K562 (cell line): ENCODE measurements at regions not wholly inside any gene's neighbourhood (a gene's known extent, or its start where the extent isn't known, plus 50 kb on each side); places are given as distances from the start of the nearest gene placed in this dataset.

Experiments used
- ATAC-seq: fragments of 200-7000 bp; cut with Tn5 transposase; 3 replicates; pipeline ENCODE4 v1.9.1; 2020; ENCODE audit warnings: moderate library complexity
- BruUV-seq: library from RNA; stranded (reverse); fragments of 400-500 nt; replicated peaks from 2 replicates; lab custom pipeline; 2021; lab: Mats Ljungman, UMichigan
- CTCF ChIA-PET: fragments of 300-600 bp; formaldehyde crosslinking; extraction: SDS; loops from one replicate; lab custom pipeline; 2021; ENCODE audit warnings: low intra/inter-chr PET ratio; lab: Yijun Ruan, JAX
- POLR2A ChIA-PET: fragments of 300-600, 350-650 bp; sonication (Branson Sonifier 250); formaldehyde crosslinking; extraction: SDS; loops from one replicate; lab custom pipeline; 2021; ENCODE audit warnings: antibody characterized with exemption, inconsistent platforms; lab: Yijun Ruan, JAX
- DNase-seq, 4 experiments: peaks; one replicate each; pipeline versions ENCODE4 v3.0.0 to v3.0.0-alpha.2; 2011 to 2018; ENCODE audit warnings: low spot score in 3 of 4, mixed read lengths in 3 of 4; ENCODE audit errors: extremely low read depth in 1 of 4
- FAIRE-seq: peaks from 2 replicates; lab custom pipeline; 2011; peaks lifted over from hg19 to GRCh38; lab: Jason Lieb, UNC
- H2AFZ ChIP-seq: 2 replicates; pipeline ENCODE4 v1.6.0; 2011; ENCODE audit warnings: low read depth, low read length, control low read depth, inconsistent platforms
- H3K27ac ChIP-seq: fragments of 200-600 bp; 3 replicates; pipeline ENCODE4 v1.8.0; 2011; ENCODE audit warnings: low read depth, mild to moderate bottlenecking, control low read depth, inconsistent platforms, low read length, moderate library complexity, mixed read lengths; ENCODE audit errors: extremely low read depth
- H3K27me3 ChIP-seq, 2 experiments: fragments of 300-600 bp in 1 of 2; 2 replicates in 1 of 2; 3 replicates in 1 of 2; pipeline versions ENCODE4 v1.6.0 to v1.8.0; 2011; ENCODE audit warnings: inconsistent platforms in 2 of 2, low read length in 2 of 2, mild to moderate bottlenecking in 1 of 2, mixed read lengths in 1 of 2, moderate library complexity in 1 of 2; ENCODE audit not compliant: control insufficient read depth in 2 of 2, insufficient read depth in 2 of 2
- H3K36me3 ChIP-seq: fragments of 300-600 bp; 3 replicates; pipeline ENCODE4 v1.8.0; 2011; ENCODE audit warnings: mild to moderate bottlenecking, low read length, inconsistent platforms; ENCODE audit not compliant: control insufficient read depth, insufficient read depth
- H3K4me1 ChIP-seq, 2 experiments: fragments of 200-600 bp in 1 of 2; replicated peaks in 1 of 2; 2 replicates in 1 of 2; 3 replicates in 1 of 2; pipeline versions ENCODE4 v1.5.1 to v1.8.0; 2011; ENCODE audit warnings: inconsistent platforms in 2 of 2, low read length in 2 of 2, mild to moderate bottlenecking in 1 of 2, mixed read lengths in 1 of 2, moderate library complexity in 1 of 2; ENCODE audit not compliant: control insufficient read depth in 2 of 2, insufficient read depth in 2 of 2
- H3K4me2 ChIP-seq: 2 replicates; pipeline ENCODE4 v1.6.1; 2011; ENCODE audit warnings: low read length, control low read depth, inconsistent platforms, mixed read lengths; ENCODE audit not compliant: insufficient read depth
- H3K4me3 ChIP-seq: fragments of 200-600 bp; sonication (generic), shearing (Covaris generic); 2 replicates; pipeline ENCODE4 v1.5.1; 2016; ENCODE audit warnings: control low read depth, inconsistent platforms
- H3K79me2 ChIP-seq: fragments of 200-600 bp; 3 replicates; pipeline ENCODE4 v1.8.0; 2011; ENCODE audit warnings: low read length, inconsistent platforms; ENCODE audit not compliant: control insufficient read depth, insufficient read depth
- H3K9ac ChIP-seq, 2 experiments: 2 replicates each; pipeline versions ENCODE4 v1.6.0 to v1.6.1; 2011; ENCODE audit warnings: low read depth in 2 of 2, low read length in 2 of 2, control low read depth in 1 of 2, inconsistent platforms in 1 of 2, mild to moderate bottlenecking in 1 of 2, mixed read lengths in 1 of 2; ENCODE audit not compliant: insufficient read depth in 1 of 2
- H3K9me1 ChIP-seq: one replicate; pipeline ENCODE4 v1.6.0; 2011; ENCODE audit warnings: inconsistent platforms, mild to moderate bottlenecking, low read length, moderate library complexity; ENCODE audit not compliant: control insufficient read depth, insufficient read depth
- H3K9me3 ChIP-seq: replicated peaks from 2 replicates; pipeline ENCODE4 v1.5.1; 2011; ENCODE audit warnings: low read depth, low read length, inconsistent platforms; ENCODE audit not compliant: control insufficient read depth, insufficient read depth
- H4K20me1 ChIP-seq: replicated peaks from 2 replicates; pipeline ENCODE4 v1.6.1; 2011; ENCODE audit warnings: low read length, inconsistent platforms, mixed read lengths; ENCODE audit not compliant: control insufficient read depth, insufficient read depth
- CBX8 ChIP-seq: fragments of 200-600 bp; sonication (generic); IDR thresholded peaks from 2 replicates; pipeline ENCODE4 v1.6.1; 2012; ENCODE audit warnings: borderline replicate concordance, mixed run types, low read depth, mild to moderate bottlenecking, moderate library complexity, mixed read lengths, low read length, control low read depth, inconsistent platforms; ENCODE audit not compliant: poor library complexity, severe bottlenecking; ENCODE audit errors: extremely low read depth
- E2F1 ChIP-seq: sonication (generic); formaldehyde crosslinking; IDR thresholded peaks from 2 replicates; pipeline ENCODE4 v1.8.1; 2023; ENCODE audit warnings: mild to moderate bottlenecking, missing genetic modification reagents, moderate library complexity
- GTF2E2 ChIP-seq: fragments of 200-800 bp; sonication (Bioruptor generic); IDR thresholded peaks from 2 replicates; pipeline ENCODE4 v1.6.1; 2016; ENCODE audit warnings: missing genetic modification characterization, missing compliant biosample characterization
- HDAC6 ChIP-seq: IDR thresholded peaks from 2 replicates; pipeline ENCODE4 v1.6.1; 2012; ENCODE audit warnings: low read depth, mild to moderate bottlenecking, control low read depth, inconsistent platforms, low read length, moderate library complexity
- HIVEP1 ChIP-seq: fragments of 250-450 bp; sonication (Bioruptor Pico); IDR thresholded peaks from 2 replicates; pipeline ENCODE4 v1.4.0; 2020; ENCODE audit warnings: mild to moderate bottlenecking
- IRF1 ChIP-seq: sonication (generic); formaldehyde crosslinking; IDR thresholded peaks from 2 replicates; pipeline ENCODE4 v1.8.0; 2022; ENCODE audit warnings: missing genetic modification reagents, mild to moderate bottlenecking, borderline replicate concordance
- KDM2B ChIP-seq: fragments of 250-450 bp; sonication (Bioruptor Pico); IDR thresholded peaks from 2 replicates; pipeline ENCODE4 v1.8.0; 2021; ENCODE audit warnings: mild to moderate bottlenecking, moderate library complexity
- LEF1 ChIP-seq: fragments of 450-650 bp; IDR thresholded peaks from 2 replicates; pipeline ENCODE4 v1.6.1; 2016; ENCODE audit warnings: mild to moderate bottlenecking
- RHOXF2B ChIP-seq: fragments of 250-450 bp; sonication (Bioruptor Pico); conservative IDR thresholded peaks from 2 replicates; pipeline ENCODE4 v1.5.1; 2021
- SLC30A9 ChIP-seq: fragments of 250-450 bp; sonication (Bioruptor Pico); IDR thresholded peaks from 2 replicates; pipeline ENCODE4 v1.8.0; 2022; ENCODE audit warnings: mild to moderate bottlenecking, moderate library complexity
- SRSF9 ChIP-seq: fragments of 200-400 bp; formaldehyde crosslinking; IDR thresholded peaks from 2 replicates; pipeline ENCODE4 v1.6.1; 2017; ENCODE audit warnings: low read depth, low read length, borderline replicate concordance
- ZNF12 ChIP-seq: sonication (generic); formaldehyde crosslinking; IDR thresholded peaks from 2 replicates; pipeline ENCODE4 v1.4.0; 2020; ENCODE audit warnings: mild to moderate bottlenecking, missing genetic modification reagents
- ZNF263 ChIP-seq: sonication (generic); formaldehyde crosslinking; IDR thresholded peaks from 2 replicates; pipeline ENCODE4 v1.8.0; 2022; ENCODE audit warnings: mild to moderate bottlenecking, missing genetic modification reagents, borderline replicate concordance
- ZNF274 ChIP-seq: IDR thresholded peaks from 2 replicates; pipeline ENCODE4 v1.6.1; 2011; ENCODE audit warnings: low read depth, mild to moderate bottlenecking, low read length, moderate library complexity, borderline replicate concordance
- ZNF707 ChIP-seq: fragments of 250-450 bp; sonication (Bioruptor Pico); conservative IDR thresholded peaks from 2 replicates; pipeline ENCODE4 v1.8.0; 2022; ENCODE audit warnings: inconsistent platforms, mild to moderate bottlenecking, moderate library complexity
- WGBS: fragments of 100-300 bp; shearing (Covaris generic); methylation state at CpG from one replicate; pipeline ENCODE4 v1.1.6; 2016; ENCODE audit warnings: low coverage, mixed read lengths; ENCODE audit not compliant: insufficient coverage; ENCODE audit errors: missing lambda C conversion rate; 5-methylcytosine and 5-hydroxymethylcytosine counted together
- in situ Hi-C: fragments of 300-500 bp; cut with MboI; formaldehyde crosslinking; loops from 4 replicates; pipeline ENCODE4 v1.15.0; 2018; ENCODE audit warnings: inconsistent platforms, mixed read lengths
- intact Hi-C: fragments of 100-400 bp; cut with micrococcal nuclease; formaldehyde crosslinking; loops from 2 replicates; pipeline ENCODE4 v1.14.2; 2022

GRCh38 chr5:111585946-111586345 lies 73.6 kb upstream of the STARD4 start:
- Histone ChIP-seq H3K4me1 (no peaks in the 10 kb centered on the region), H4K20me1 (no peaks in the 10 kb centered on the region), H3K9ac (no peak overlapping the region), H3K9me3 (no peaks in the 10 kb centered on the region), H3K4me2 (no peak overlapping the region), H3K79me2 (no peaks in the 10 kb centered on the region), H3K9me1 (no peaks in the 10 kb centered on the region), H2AFZ (no peak overlapping the region), H3K27ac (no peak overlapping the region), H3K27me3 (no peaks in the 10 kb centered on the region), H3K4me3 (no peak overlapping the region), H3K36me3 (no peaks in the 10 kb centered on the region)
- no peak for TF ChIP-seq HIVEP1 (CRISPR knock-in tag)
- TF ChIP-seq RHOXF2B (CRISPR knock-in tag): no peak
- TF ChIP-seq ZNF12 (CRISPR knock-in tag): no peak
- no peak for TF ChIP-seq ZNF707 (CRISPR knock-in tag)
- ATAC-seq (no peak), DNase-seq (no peak), FAIRE-seq (no peak)
- intact Hi-C loops: no loop called here
- POLR2A ChIA-PET: interaction anchor here (0.6 kb wide), 1 partner anchor 34 kb away, joined by 3 read pairs; no protein-coding TSS in a partner anchor
- CTCF ChIA-PET: no interaction called here
- in situ Hi-C loops: no loop called here
- BruUV-seq: no TSS peak
- 1% methylated on average over 4 of the region's 4 CpGs for WGBS

- H3K27ac ChIP-seq: no peak overlapping the region
- H3K4me3 ChIP-seq: no peak overlapping the region
- WGBS: 0% methylated on average over 1 of the region's 1 CpG
- intact Hi-C loops: no loop called here
- ChIA-PET POLR2A (no interaction called here), CTCF (no interaction called here)
- H3K79me2 ChIP-seq: no peaks in the 10 kb centered on the region
- H4K20me1 ChIP-seq: no peaks in the 10 kb centered on the region
- ATAC-seq (no peak), DNase-seq (no peak), FAIRE-seq (no peak)
- H3K9ac ChIP-seq: no peak overlapping the region
- H3K4me2 ChIP-seq: no peak overlapping the region
- BruUV-seq: no TSS peak
- in situ Hi-C loops: no loop called here
- H3K9me3 ChIP-seq: no peaks in the 10 kb centered on the region
- H2AFZ ChIP-seq: no peak overlapping the region
- no peaks in the 10 kb centered on the region for H3K9me1 ChIP-seq
- no peaks in the 10 kb centered on the region for H3K36me3 ChIP-seq
- no peaks in the 10 kb centered on the region for H3K27me3 ChIP-seq
- no peaks in the 10 kb centered on the region for H3K4me1 ChIP-seq
- no peak for TF ChIP-seq CBX8
- no peak for TF ChIP-seq GTF2E2
- TF ChIP-seq LEF1: no peak
- TF ChIP-seq RHOXF2B (CRISPR knock-in tag): no peak
- TF ChIP-seq IRF1: no peak
- no peak for TF ChIP-seq E2F1 (CRISPR knock-in tag)
- TF ChIP-seq KDM2B: no peak
- TF ChIP-seq ZNF274: no peak
- TF ChIP-seq SRSF9: no peak
- no peak for TF ChIP-seq SLC30A9 (CRISPR knock-in tag)
- no peak for TF ChIP-seq HDAC6
- no peak for TF ChIP-seq ZNF263 (CRISPR knock-in tag)
These were observed 73.0 kb upstream of the STARD4 start for GRCh38 chr5:111585291-111585690.
